Activated CD8-positive, alpha-beta memory T cell treated with anti-CD3 and anti-CD28 coated beads, Interleukin-2, amount 50 U/mL, for 1 hour (primary cell): ENCODE measurements at regions not wholly inside any gene's neighbourhood (a gene's known extent, or its start where the extent isn't known, plus 50 kb on each side); places are given as distances from the start of the nearest gene placed in this dataset.

Source experiments
- DNase-seq: peaks from one replicate; pipeline ENCODE4 v3.0.0-alpha.2; 2020; ENCODE audit errors: extremely low read depth

DNA sequence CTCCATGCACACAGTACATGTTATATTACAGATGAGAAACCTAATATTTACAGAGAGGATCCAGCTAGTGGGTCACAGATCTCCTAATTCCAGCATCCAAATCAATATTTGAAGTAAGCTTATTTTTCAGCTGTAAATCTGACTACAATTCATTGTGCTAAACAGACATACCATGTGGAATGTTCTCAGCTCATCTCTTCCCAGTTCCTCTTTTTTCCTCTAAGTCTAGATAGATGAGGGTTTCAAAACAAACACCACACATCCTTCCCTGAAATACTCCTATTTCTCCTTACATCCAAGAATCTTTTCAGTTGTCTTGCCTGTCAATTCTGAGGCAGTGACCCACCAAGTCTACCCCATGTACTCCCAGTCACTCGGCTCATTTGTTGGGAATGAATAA lies 200.7 kb upstream of the PIK3C3 start:
- no peak for DNase-seq

DNA sequence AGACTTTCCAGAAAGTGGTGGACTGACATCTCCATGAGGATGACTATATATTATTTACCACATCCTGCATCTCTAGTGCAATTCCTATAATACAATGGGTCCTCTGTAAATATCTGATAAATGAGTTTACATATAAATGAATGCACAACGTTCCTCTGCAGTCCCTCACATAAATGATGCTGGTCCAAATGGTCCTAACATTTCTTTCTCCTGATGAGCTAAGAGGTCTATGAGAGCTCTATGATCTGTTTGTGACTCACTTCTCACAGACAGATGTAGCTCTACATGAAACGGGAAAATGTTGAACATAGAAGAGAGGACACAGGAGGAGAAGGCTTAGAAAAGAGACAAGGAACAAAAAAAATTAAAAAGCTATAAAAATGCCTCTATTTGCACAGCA lies 201.2 kb upstream of the PIK3C3 start:
- DNase-seq, result no peak

DNA sequence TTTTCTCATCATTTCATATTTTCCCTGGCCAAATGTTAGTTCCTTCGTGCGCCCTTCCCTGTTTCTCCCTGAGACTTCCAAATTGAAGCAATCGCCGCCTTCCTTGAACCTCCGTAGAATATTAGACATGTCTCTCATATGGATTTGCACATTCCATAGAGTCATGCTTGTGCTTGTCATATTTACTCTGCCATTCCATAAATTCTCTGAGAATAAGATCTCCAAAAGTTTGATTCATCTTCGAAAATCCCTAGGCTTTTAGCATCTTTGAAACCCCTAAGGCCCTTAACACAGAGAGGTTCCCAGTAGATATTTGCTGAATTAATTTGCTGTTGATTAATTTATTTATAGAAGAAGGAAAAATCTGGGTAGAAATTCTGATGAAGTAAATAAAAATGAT lies 202.2 kb upstream of the PIK3C3 start:
- no peak for DNase-seq

DNA sequence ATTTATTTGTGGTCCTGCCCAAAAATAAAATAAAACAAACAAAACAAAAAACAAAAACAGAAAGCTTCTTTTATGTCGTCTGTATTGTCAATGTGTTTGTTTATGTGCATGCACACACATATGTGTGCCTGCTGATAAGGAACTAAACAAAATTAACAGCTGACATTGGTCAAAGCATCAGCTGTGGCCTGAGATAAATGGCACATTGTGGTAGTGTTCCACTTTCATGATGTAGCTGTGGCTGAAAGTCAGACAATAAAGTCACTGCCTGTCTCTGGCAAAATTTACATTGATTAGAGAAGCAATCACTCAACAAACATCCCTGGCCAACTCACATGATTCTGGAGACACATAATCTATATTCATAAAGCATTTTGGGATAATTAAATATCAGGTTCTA lies 203.4 kb upstream of the PIK3C3 start:
- no peak for DNase-seq

DNA sequence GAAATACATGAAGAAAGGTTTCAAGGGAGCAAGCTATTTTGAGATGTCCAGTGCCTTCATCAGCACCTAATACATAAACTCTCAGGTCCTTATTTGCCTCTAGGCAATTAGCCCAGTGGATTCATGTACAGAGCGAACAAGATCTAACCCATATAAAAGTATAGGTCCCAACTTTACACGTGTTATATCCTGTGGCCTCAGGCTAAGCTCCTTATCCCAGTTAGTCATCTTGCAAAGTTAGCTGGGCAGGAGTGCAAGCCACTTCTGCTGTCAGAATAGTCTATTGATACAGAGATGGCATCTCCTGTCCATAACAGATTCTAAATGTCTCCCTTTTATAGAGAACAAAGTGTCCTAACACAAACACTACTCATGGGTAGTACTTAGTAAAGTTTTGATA lies 203.9 kb upstream of the PIK3C3 start:
- DNase-seq, result no peak

DNA sequence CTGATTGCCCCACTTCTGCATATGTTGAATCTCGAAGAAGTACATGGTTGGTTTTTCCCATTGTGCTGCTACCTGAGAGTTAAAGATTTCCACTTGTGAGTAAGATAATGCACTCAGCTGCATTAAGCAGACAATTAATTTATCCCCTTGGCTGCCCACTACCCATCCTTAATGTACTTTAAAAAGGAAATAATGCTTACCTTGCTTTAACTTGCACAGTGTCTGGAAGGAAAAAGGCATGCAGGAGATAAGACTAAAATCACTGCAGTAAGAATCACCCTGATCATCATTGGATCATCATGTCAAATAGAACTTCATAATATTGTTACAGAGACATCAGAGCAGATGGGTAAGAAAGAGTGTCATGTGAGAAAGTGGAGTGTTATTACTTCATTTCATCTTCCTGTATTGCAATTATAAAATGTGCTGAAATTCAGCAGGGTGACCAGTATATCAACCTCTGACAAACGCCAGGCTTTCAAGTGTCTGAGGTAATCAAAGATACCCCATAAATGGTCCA lies 207.3 kb upstream of the PIK3C3 start:
- no peak for DNase-seq

DNA sequence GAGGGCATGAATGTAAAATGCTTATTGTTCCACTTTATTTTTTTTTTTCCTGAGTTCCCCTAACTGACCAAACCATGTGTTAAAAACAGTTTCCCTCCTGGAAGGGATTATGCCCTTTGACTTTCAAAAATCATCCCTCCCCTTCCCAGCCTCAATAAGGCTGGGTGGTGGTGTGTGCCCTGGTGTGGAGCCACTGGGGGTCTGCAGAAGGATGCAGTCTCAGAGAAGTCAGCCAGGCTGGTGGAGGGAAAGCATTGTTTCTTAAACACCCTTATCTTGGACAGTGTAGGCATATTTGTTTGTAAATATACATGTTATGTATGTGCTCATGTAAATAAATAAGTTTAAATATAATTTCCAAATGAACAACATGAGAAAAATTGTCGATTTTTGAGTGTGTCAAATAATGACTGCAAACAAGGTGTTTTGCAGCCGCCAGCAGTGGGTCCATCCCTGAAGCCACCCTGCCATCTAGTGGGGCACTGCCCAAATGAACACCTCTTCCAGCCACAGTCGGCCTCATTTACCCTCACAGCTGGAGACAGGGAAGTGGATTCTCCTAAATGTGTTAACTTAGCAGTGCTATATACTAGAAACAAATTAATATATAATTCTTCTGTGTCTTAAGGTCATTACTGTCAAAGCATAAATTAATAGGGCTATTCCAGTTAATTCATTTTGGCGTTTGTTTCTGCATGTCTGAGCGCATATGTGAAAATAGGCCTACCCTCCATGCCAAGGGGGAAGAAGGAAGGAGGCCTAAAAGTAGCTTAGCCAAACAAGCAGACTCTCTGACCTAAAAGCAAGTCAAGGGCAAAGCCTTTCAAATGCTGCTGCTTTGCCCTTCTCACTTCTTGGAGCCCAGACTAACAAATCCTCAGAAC lies 209.6 kb upstream of the PIK3C3 start:
- no peak for DNase-seq

DNA sequence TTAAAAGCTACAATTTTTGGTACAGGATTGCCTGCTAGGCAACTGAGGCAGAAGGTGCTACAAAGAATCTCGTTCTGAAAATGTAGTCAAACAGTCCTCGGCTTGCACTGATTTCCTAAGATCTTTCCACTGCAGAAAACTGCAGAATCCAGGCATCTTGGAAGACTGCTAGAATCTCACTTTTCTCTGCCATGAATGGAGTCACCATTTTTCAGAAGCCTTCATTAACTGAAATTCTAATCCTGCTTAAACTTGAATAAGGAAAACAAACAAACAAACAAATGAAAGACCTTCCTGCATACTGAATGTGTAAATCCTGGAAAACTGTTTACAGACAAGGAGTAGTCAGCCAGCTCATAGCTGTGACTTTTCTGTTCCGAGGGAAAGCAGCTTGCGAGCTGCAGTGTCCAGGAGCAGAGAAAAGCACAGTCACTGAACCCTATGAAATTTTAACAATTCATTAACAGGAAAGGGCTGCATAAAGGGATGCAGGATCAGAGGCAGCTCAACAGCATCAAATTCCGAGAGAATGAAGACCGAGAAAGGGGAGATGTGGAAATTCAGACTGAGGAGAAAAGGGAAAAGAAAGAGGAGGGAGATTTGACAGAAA lies 210.5 kb upstream of the PIK3C3 start:
- no peak for DNase-seq

DNA sequence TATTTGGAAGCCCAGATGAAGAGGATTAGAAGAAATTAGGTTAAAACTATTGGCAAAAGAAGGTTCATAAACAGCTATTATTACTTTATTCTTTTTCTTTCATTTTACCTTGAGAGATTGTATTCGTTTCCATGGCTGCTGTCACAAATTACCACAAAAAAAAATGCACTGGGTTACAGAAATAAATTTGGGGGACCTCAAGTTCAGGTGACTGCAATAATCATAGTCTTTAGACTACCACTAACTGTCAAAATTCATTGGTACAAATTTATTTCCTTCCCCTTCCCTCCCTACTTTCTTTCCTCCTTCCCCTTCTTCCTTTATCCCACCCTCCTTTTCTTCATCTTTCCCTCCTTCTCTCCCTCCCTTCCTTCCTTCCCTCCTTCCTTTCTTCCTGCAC lies 217.8 kb upstream of the PIK3C3 start:
- no peak for DNase-seq

DNA sequence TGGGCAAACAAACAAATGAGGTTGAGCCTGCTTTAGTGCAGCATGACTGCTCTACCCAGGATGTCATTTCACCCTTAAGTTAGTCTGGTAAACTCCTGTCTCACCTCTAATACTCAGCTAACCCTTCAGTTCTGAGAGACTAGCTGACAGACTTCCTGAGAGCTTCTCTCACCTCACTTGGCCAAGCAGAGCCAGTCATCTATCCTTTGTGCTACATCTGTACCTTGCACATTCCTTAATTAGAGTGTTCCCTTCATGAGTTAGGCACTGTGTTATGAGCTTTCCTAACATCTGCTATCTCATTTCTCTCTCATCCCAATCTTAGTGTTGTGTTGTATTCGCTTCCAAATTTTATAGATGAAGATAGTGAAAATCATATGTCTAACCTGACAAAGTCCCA lies 220.1 kb upstream of the PIK3C3 start:
- DNase-seq, result no peak

DNA sequence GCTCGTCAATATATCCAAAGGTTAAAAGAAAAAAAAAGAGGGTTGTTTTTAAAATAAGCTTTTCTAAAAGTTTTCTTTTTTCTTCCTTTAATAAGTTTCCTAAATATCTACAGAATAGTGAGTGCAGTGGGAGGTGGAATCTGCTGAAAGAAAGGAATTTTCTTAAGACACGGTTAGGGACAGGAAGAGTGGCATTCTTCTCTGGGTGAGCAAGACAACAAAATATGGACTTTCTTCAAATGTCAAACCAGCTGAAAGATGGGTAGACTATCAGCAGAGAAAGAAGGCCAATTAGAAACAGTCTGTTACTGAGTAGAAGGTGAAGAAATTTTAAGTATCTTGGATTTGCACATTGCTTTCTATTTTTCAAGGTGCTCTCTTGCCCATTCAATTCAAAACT lies 222.7 kb upstream of the PIK3C3 start:
- no peak for DNase-seq

DNA sequence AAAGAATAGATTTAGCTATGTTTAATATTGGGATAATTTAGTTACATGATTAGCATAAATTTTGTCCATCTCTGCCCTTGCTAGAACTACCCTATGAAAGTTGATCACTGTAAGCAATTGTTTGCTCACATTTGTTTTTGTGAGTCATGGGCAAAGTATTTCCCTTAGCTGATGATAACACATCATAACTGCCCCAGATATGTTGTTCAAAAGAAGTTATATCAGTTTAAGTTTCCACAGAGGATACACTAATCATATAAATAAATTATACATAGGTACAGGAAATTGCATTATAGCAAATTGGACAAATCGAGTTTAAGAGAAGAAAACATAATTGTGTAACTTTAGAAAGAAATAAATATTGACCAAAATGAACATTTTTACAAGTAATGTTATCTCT lies 223.2 kb upstream of the PIK3C3 start:
- DNase-seq, result no peak

DNA sequence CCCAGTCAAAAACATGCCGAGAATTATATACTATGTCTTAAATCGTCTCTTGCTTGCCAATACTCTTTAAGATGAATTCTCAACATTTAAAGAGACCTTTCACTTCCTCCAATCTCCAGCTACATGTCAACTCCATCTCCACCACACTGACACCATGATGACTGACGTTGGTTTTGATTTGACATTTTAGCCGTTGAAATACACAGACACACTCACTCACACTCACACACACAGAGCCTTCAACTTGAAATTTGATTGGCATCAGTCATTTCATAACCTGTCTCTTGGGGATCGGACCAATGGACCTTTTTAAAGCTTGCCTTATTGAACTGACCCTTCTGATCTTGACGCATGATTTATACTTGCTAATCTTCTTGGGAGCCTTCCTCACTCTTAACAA lies 230.8 kb upstream of the PIK3C3 start:
- no peak for DNase-seq

DNA sequence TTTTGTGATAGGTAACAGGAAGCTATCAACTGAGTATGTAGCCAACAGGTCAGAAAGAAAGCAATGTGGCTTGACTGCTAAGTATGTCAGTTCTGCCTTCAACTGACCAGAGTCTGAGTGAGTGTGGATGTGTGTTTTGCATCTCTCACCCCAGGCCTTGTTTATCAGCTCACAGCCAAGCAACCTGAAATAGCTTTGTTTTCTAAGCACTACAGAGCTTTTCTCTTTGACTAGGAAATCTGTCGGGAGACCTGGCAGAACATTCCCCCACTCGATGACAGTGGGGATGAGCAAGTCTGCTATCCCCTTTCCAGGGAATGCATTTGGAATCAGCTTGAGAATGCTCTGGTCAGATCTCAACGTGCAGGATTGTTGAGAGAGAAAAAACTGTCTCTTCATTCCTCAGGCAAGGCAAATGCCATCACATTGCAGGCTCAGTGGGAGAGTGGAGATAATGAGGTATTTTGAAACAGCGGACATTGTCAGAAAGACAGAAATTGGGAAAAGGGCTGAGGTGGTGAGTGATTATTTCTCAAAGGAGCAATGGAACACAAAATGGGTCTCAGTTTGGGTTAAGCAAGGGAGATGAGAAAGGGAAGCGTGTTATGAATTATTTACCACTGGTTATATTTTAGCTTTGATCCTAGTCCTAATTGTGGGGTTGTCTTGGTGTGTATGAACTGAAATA lies 233.8 kb upstream of the PIK3C3 start:
- DNase-seq, result no peak

DNA sequence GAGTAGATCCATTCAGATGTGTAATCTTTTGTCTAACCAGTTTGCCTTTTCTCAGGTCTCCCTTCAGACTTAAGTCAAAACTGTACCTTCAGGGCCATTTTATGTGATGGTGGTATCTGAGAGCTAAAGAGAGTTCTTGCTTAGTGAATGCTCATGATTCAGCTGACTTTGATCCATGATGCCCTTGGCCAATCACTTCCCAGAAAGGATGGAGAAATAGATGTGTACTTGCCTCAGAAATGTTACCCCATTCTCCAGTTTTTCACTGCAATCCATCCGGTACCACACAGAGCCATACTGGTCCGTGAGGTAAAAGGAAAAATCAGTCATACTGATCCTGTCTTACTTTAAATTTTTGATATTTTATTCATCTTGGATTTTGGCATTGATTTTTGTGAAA lies 234.8 kb upstream of the PIK3C3 start:
- DNase-seq, result no peak

DNA sequence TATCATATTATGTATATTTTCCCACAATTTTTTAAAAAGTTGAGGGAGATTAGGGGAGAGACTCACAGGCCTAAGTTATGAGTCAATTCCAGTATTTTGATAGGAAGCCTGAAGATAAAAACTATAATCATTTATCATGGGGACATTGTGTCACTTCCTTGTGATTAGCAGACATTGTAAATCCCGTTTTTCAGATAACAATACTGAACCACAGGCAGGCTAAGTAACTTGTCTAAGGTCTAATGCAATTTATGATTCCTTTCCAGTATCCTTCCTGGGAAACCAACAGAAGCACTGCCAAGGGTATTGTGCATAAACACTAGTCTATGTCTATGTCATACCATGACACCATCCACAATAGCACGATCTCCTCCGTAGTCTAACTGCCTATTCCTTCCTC lies 235.2 kb upstream of the PIK3C3 start:
- no peak for DNase-seq

DNA sequence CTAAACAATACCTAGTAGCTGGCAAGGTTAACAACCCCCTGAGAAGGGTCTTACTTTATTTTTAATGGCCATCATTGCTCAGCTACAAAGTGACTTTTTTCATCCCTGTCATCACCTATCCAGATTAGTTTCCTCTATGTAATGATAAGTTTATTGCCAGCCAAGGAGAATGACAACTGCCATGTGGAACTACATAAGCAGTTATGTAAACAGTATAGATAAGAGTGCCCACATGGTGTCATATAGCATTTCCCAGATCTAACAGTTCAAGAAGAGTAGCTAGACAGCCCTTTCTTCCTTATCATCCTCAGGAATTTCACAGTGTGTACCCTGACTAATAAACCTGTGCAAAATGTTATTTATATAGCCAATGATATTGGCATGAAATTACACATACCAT lies 240.2 kb upstream of the PIK3C3 start:
- DNase-seq, result no peak

DNA sequence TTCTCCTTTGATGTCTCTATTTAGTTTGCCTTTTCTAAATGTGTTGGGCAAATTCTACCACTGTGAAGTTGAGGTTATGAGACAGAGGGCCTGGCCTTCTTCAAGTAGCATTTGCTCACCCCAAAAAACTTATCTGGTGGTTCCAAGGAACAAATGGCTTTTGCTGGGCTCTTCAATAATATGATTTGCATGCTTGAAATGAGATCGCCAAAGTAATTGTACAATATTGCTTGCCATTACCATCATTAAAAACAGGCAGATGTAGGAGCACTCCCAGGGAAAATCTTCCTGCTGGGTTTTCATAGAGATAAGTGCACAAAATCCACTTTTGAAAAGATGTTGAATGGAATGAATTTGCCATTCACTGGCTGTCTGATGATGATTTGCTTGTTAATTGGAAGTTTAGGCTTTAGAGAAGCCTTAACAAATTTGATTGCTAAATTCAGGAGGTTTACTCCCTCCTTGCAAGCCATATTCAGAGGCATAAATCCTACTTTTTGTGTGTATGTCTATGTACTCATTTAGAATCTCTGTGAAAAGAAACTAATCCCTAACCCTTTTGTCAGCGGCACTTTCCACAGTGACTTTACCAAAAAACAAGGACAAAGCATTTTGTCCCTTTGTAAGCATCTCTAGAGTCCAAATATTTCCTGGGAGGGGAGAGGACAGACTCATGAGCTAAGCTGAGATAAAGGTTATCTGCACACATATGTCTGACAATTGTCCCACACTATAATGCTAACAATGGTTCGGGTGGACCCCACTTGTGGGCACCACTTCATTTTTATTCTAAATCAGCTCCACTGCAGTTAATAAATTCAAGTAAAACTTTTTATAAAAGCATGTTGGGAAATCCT lies 240.8 kb upstream of the PIK3C3 start:
- no peak for DNase-seq

DNA sequence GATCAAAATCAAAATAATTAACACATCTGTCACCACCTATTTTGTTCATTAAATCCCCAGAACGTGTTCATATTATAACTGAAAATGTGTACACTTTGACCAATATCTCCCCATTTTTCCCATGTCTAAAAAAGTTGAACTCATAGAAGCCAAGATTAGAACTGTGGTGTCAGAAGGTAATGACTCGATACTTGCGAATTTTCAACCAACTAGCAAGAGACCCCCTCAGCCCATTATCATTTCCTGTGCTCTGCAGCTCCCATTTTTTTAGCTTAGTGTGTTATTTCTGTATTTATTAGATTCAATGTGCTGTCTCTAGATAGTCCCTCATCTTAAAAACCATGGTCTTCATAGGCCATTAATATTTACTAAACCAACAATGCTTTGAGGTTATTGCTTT lies 248.7 kb upstream of the PIK3C3 start:
- DNase-seq, result no peak

DNA sequence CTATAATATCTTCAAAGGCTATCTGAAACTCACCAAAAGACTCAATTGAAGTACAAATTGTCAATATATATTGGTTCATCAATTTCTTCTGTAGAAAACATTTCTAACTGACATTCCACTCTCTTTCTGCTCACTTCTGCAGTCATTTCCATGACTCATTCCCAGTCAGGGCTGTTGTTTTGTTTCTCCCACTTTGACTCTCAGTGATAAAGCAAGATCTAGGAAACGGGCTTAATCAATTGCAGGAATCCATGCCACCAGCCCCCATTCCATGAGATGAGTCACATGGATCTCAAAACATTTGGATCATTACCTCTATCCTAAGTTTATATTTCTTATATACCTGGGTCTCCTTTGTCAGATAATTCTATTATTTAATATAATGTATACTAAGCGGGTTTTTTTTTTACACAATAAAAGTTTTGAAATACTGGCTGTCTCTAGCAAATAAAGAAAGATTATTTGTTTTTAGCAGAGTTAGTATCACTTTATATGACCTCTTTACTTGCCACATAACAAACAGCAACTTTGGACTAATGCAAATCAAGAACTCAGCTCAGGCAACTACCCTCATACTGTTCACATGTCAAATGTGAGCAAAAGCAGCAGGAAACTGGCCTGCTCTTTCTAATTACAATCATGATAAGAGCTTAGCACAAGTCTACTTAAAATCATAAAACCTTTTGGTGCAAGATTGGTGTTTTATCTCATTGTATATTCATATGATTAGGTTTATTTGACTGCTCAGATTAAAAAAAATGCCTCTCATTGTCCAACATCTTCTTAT lies 251.1 kb upstream of the PIK3C3 start:
- DNase-seq, result no peak

DNA sequence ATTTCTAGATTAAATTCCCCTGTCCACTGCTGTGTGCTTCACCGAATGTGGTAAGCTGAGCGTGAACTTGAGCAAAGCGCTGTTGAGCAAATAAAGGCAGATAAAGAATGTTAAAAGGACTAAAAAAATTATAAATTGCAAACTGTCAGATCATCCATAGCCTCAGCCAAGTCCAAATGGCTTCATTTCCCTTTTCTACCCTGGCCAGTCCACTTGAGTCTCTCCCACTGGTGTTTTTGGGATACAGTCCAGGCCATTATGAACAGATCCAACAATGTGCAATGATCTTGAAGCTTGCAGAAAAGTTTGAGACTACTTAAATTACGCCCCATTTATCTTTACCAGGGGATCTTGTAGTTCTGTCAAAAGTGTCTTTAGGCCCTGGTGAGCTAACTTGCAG lies 254.6 kb upstream of the PIK3C3 start:
- no peak for DNase-seq
